T follicular helper cell (primary cell): ENCODE measurements at regions not wholly inside any gene's neighbourhood (a gene's known extent, or its start where the extent isn't known, plus 50 kb on each side); places are given as distances from the start of the nearest gene placed in this dataset.

Source experiments
- DNase-seq: peaks from one replicate; pipeline ENCODE4 v3.0.0-alpha.2; 2020; ENCODE audit warnings: low read depth

GRCh38 chr9:28203036-28203435 is 629.8 kb upstream of the C9orf72 start:
- DNase-seq: no peak

- DNase-seq: no peak
These were observed 633.0 kb upstream of the C9orf72 start for GRCh38 chr9:28206280-28206679.

DNA sequence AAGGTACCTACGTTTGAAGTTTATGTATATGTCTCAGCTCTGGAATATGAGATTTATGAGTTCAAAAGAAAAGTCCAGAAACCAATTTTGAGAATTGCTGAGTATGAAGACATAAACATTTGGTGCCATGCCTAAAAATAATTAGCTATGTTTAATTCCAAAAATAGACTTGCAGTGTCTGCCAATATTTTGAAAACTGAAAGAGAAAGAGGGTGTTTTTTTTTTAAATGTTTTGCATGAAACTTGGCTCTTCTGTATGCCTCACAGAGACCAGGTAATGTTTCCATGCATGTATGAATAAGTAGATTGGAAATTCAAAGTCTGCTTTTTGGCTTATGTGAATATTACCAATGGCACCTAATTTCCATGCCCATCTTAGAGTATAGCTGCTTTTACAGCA is 634.4 kb upstream of the C9orf72 start:
- DNase-seq: no peak

- no peak for DNase-seq
These were observed 635.8 kb upstream of the C9orf72 start for GRCh38 chr9:28209130-28209529.

GRCh38 chr9:28212979-28213378 is 639.7 kb upstream of the C9orf72 start:
- DNase-seq: no peak

DNA sequence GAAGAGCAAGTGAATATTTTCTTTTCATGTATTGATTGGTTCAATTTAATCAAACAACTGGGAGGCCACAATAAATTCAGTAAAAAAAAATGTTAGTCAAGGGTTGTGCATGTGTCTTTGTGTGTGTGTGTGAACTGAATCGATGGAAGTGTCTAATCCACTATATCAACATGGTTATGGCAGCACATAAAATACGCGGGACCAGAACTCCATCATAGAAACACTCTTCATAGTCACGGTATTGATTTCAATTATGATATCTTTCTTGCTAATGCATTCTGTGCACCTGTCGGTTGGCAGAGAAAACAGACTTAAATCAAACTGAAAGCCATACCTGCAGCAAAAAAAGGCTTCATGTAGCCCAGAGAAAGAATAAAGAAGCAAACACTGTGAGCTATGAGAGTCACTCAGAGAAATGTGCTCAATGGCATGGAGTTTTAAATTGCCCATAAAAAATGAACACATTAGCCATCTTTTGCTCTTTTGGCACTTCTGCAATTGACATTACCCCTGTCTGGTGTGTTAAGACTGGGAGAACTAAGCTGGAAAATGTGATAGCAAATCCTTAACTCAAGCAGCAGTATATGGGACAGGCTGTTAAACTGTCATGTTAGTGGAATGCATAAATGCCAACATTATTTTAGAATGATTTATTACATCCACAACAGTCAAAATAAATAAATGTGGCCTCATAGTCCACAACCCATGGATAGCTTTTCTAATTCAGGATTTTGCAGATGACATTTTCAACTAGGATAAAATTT is 642.4 kb upstream of the C9orf72 start:
- DNase-seq: no peak

- no peak for DNase-seq
These were observed 659.4 kb upstream of the C9orf72 start for GRCh38 chr9:28232686-28233085.

DNA sequence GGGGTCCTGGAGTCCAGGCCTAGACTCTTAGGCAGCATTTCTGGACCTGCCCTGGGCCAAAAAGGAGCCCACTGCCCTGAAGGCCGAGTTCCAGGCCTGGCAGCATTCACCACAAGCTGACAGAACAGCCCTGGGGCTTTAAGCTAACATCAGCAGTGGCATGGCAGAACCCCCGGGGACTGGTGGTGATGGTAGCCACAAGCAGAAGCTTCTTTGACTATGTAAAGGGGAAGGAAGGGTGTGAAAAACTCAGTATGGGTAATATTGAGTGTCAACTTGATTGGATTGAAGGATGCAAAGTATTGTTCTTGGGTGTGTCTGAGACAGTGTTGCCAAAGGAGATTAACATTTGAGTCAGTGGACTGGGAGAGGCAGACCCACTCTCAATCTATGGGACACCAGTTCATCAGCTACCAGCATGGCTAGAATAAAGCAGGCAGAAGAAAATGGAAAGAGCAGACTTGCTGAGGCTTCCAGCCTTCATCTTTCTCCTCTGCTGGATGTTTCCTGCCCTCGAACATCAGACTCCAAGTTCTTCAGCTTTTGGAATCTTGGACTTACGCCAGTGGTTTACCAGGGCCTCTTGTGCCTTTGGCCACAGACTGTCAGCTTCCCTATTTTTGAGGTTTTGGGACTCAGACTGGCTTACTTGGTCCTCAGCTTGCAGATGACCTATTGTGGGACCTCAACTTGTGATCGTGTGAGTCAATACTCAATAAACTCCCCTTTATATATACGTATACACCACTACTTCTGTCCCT is 661.0 kb upstream of the C9orf72 start:
- no peak for DNase-seq

DNA sequence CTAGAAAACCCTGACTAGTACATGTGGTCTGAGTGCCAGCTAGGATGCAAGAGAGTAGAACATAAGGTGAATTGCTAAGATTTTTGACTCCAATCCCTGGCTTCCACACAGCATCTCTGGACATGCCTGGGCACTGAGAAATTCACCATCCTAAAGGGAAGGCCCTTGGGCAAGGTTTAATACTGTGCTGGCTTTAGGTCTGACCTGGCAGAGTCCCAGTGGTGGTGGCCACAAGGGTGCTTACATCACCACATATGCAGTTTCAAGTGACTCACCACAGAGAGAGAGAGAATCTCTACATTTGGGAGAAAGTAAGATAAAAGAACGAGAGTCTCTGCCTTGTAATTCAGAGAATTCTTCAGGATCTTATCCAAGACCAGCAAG is 661.6 kb upstream of the C9orf72 start:
- no peak for DNase-seq

GRCh38 chr9:28249424-28249823 is 676.1 kb upstream of the C9orf72 start:
- DNase-seq: no peak

DNA sequence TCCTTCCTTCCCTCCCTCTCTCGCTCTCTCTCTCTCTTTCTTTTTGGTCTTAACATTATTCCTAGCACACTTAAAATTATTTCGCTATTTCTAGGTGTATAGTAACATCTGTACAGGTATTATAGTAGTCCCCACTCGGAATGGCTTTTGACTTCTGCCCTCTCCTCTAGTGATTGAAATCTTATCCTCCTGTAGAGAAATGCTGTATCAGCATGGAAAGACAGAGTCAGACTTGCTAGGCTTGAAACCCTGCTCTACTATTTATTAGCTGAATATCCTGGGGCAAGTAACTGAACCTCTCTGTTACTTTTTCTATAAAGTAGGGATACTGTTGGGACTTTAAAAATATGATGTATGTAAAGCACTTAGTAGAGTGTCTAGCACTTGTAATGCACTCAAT is 681.9 kb upstream of the C9orf72 start:
- DNase-seq: no peak

DNA sequence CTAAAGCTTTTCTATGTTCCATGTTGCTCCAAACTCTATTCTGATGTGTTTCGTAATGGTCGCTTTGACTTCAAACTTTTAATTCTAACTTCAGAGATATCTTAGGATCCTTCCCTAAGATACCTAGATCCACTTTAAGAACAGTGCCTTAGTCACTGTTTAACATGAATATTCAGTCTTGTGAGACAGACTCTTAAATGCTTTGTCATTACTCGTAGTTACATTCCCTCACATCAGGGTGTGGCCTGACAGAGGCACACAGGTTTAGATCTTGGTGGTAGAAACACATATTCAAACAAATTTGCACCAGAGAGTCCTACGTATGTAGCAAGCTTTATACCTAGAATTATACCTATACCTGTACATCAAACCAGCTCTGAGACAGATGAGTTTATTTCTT is 687.0 kb upstream of the C9orf72 start:
- DNase-seq: no peak

GRCh38 chr9:28264368-28264767 is 691.1 kb upstream of the C9orf72 start:
- DNase-seq: no peak

DNA sequence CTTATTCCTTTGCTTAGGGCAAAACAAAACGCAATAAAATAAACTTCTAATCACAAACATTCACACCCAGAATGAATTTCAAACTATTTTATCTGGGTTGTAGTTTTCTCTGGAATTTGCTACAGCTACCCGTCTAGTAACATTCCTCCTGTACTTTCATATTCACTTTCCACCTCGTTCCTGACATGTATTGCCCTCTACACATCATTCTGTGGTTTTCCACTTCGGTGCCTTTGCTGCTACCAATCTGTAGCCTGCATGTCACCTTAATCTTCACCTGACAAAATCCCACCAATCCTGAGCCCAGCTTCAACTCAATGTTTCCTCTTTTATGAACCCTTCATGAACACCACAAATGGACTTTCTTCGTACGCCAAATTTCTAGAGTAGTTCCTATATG is 694.1 kb upstream of the C9orf72 start:
- no peak for DNase-seq

GRCh38 chr9:28270156-28270555 is 696.9 kb upstream of the C9orf72 start:
- DNase-seq: no peak

GRCh38 chr9:28272127-28272526 is 698.8 kb upstream of the C9orf72 start:
- DNase-seq: no peak

DNA sequence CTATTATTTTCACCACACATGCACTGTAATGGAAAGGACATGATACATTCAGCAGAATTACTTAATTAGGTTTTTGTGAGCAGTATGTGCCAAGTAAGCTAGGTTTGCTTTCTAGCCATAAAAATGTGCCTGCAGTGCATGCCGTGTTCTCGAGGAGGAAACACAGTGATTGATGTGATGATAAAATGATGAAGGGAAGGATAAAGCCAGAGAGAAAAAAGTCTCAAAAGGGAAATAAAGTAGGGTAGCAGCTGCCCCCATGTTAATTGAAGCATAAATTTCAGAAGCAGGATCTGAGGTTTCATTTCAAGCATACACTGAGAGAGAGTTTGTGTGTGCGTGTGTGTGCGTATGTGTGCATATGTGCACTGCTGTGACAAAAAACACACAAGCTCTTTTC is 714.2 kb upstream of the C9orf72 start:
- DNase-seq: no peak

DNA sequence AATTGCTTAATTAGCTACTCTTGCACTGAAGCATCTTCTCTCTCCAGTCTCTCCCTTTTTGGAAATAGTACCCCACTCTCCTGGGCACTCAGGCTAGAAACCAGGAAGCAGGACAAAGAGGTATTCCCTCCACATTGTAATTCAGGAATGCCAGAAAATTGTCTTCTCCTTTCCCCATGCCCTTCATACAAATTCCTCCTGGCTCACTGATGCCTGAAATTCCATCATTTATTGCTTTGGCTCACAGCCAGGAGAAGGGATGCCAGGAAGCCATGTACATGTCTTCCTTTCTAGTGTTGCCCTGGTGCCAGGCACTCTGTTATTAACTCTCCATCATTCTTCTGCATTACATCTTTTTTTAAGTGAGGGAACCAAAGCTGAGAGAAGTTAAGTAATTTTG is 716.5 kb upstream of the C9orf72 start:
- DNase-seq: no peak

DNA sequence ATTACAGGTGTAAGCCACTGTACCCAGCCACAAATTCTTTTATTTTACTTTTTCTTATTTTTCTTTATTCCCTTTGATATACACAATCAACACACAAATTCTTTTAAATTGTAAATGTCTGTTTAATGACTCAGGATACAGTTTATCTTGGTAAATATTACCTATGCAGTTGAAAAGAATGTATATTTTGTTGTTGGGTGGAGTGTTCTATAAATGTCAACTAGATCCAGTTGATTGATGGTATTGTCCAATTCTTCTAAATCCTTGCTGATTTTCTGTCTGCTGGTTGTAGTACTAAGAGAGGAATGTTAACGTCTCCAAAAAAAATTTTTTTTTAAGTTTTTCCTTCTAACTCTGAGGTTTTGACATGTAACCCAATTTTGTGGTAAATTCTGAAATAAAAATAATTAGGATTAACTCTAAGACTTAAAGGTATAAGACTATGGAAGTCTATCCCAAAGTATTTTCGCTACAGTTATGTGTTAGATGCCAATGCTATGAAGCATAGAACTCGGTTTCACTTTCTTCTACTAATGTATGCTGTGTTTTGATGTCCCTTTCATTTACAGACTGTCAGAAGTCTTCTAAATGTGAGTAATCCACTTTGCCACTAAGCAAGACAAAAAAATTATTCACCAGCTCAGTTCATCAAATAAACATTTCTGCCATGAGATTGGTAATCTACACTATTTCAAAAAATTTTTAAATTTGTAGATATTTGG is 720.2 kb upstream of the C9orf72 start:
- DNase-seq: no peak

DNA sequence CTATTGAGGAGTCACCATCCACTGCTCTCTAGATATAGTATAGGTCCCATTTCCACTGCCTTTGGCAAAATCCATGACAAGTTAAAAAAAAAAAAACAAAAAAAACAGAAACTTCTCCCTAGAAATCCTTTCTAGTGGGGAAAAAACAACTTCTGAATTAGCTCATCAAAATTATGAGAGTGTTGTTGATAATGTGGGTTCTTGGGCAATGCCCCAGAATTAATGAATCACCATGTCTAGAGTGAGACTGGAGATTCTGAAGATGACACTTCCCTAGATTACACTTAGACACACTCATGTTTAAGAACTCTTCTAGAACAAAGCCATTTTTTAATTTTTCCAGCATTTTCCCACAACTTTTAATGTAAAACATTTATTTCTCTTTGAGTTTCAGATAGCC is 728.0 kb upstream of the C9orf72 start:
- DNase-seq: no peak

DNA sequence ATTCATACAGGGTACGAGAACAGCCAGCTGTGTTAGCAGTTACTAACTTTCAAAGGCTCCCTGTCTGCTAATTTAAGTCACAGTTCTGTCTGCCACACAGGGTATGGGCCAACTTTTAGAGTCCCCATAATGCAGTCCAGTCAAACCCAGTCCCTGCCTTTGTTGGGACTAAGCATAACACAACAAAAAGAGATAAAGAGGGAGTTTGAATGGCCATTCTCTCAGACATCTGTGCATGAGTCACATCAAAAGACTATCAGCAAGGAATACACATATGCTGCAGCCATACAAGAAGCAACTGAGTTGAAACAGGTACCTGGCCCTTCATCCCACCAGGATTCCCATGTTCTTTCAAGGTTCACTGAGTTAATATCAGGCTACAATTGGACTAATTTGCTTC is 744.5 kb upstream of the C9orf72 start:
- DNase-seq: no peak

DNA sequence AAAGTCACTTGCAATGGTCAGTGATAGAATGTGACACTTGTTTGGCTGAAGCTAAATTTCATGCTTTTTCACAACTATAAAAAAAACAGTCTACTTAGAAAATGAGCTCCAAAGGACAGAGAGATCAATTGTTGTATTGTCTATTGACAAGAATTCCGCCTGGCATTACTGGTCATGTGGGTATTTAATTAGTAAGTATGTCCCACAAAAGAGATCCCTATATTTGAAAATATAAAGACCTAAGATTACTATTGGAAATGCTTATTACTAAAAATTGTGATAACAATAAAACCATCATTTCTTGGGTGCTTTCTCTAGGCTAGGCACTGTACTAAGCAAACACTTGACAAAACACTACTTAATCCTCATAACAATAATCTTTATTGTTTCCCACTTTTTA is 745.2 kb upstream of the C9orf72 start:
- DNase-seq: no peak

- DNase-seq: no peak
These were observed 746.7 kb upstream of the C9orf72 start for GRCh38 chr9:28319981-28320380.
